Naive thymus-derived CD4-positive, alpha-beta T cell (primary cell): ENCODE measurements at regions not wholly inside any gene's neighbourhood (a gene's known extent, or its start where the extent isn't known, plus 50 kb on each side); places are given as distances from the start of the nearest gene placed in this dataset.

Experiments used
- ATAC-seq: fragments of 150-1000 bp; cut with Tn5 transposase; 2 replicates; pipeline ENCODE4 v1.10.0; 2021; ENCODE audit warnings: mild to moderate bottlenecking, moderate library complexity
- CTCF ChIA-PET: fragments of 350-600 bp; sonication (Branson Sonifier 250); formaldehyde crosslinking; loops from one replicate; lab custom pipeline; 2021; ENCODE audit warnings: antibody characterized with exemption; lab: Charles Lee
- POLR2A ChIA-PET: fragments of 350-600 bp; sonication (Branson Sonifier 250); formaldehyde crosslinking; loops from one replicate; lab custom pipeline; 2021; ENCODE audit warnings: antibody characterized with exemption, inconsistent platforms; lab: Charles Lee
- DNase-seq, 9 donors: peaks; one replicate each; pipeline versions ENCODE4 v3.0.0 to v3.0.0-alpha.2; 2020 to 2022; ENCODE audit warnings: mixed read lengths in 1 of 9
- H3K27ac ChIP-seq: one replicate; pipeline ENCODE4 v1.7.0; 2013; ENCODE audit warnings: mild to moderate bottlenecking, low read depth, low read length, moderate library complexity
- H3K27me3 ChIP-seq, 2 donors: one replicate each; pipeline ENCODE4 v1.7.0; 2013; ENCODE audit warnings: low read length in 2 of 2, mild to moderate bottlenecking in 2 of 2, moderate library complexity in 2 of 2; ENCODE audit not compliant: control insufficient read depth in 2 of 2, insufficient read depth in 2 of 2
- H3K36me3 ChIP-seq, 3 experiments: 1 replicate in 2 of 3; 2 replicates in 1 of 3; pipeline ENCODE4 v1.7.0; 2013; ENCODE audit warnings: low read length in 3 of 3, mild to moderate bottlenecking in 3 of 3, moderate library complexity in 1 of 3; ENCODE audit not compliant: insufficient read depth in 3 of 3, control insufficient read depth in 2 of 3
- H3K4me1 ChIP-seq, 2 donors: one replicate each; pipeline ENCODE4 v1.7.0; 2013; ENCODE audit warnings: low read length in 2 of 2, mild to moderate bottlenecking in 2 of 2, moderate library complexity in 1 of 2; ENCODE audit not compliant: control insufficient read depth in 2 of 2, insufficient read depth in 2 of 2
- H3K4me3 ChIP-seq: 2 replicates; pipeline ENCODE4 v1.7.0; 2013; ENCODE audit warnings: mild to moderate bottlenecking, low read length
- H3K9me3 ChIP-seq, 3 experiments: 1 replicate in 2 of 3; 2 replicates in 1 of 3; pipeline ENCODE4 v1.7.0; 2013; ENCODE audit warnings: low read length in 3 of 3; ENCODE audit not compliant: control insufficient read depth in 2 of 3
- H3K27ac Mint-ChIP-seq, 9 donors: one replicate each; pipeline ENCODE4 v1.8.0; 2020 to 2022; ENCODE audit warnings: mixed read lengths in 9 of 9, mild to moderate bottlenecking in 8 of 9, moderate library complexity in 5 of 9, inconsistent platforms in 2 of 9
- H3K27me3 Mint-ChIP-seq, 5 donors: one replicate each; pipeline ENCODE4 v1.8.0; 2021 to 2022; ENCODE audit warnings: mixed read lengths in 5 of 5, mild to moderate bottlenecking in 1 of 5
- H3K36me3 Mint-ChIP-seq, 5 donors: one replicate each; pipeline ENCODE4 v1.8.0; 2020 to 2022; ENCODE audit warnings: mixed read lengths in 5 of 5, mild to moderate bottlenecking in 3 of 5, inconsistent platforms in 1 of 5
- H3K4me1 Mint-ChIP-seq, 7 donors: one replicate each; pipeline ENCODE4 v1.8.0; 2020 to 2022; ENCODE audit warnings: mixed read lengths in 7 of 7, mild to moderate bottlenecking in 3 of 7, inconsistent platforms in 1 of 7
- H3K4me3 Mint-ChIP-seq, 10 donors: one replicate each; pipeline ENCODE4 v1.8.0; 2020 to 2022; ENCODE audit warnings: mild to moderate bottlenecking in 10 of 10, mixed read lengths in 10 of 10, moderate library complexity in 6 of 10, inconsistent platforms in 2 of 10
- H3K9me3 Mint-ChIP-seq, 11 donors: one replicate each; pipeline ENCODE4 v1.8.0; 2020 to 2022; ENCODE audit warnings: mixed read lengths in 11 of 11, mild to moderate bottlenecking in 4 of 11, inconsistent platforms in 1 of 11, moderate library complexity in 1 of 11
- intact Hi-C, 2 donors: fragments of 100-400 bp; cut with micrococcal nuclease; formaldehyde crosslinking; loops; one replicate each; pipeline ENCODE4 v1.15.1; 2023

- Histone ChIP-seq H3K27ac (no peak overlapping the region), H3K36me3 (no peaks in the 10 kb centered on the region), H3K4me3 (no peak overlapping the region), H3K9me3 (no peaks in the 10 kb centered on the region), H3K27me3 (no peaks in the 10 kb centered on the region), H3K4me1 (no peaks in the 10 kb centered on the region)
- intact Hi-C loops: no loop called here
- DNase-seq: no peak
- ChIA-PET CTCF (interaction anchor here (0.8 kb wide), 1 partner anchor 8 kb away, joined by 3 read pairs; no protein-coding TSS in a partner anchor), POLR2A (no interaction called here)
- H3K36me3 Mint-ChIP-seq: no peaks in the 10 kb centered on the region
- no peak overlapping the region for H3K27ac Mint-ChIP-seq
- no peak for ATAC-seq
- peaks cover 0 to 9% (median 0%) of the 10 kb centered on the region in 11 donors for H3K9me3 Mint-ChIP-seq
- no peak overlapping the region for H3K4me3 Mint-ChIP-seq
- H3K4me1 Mint-ChIP-seq: no peaks in the 10 kb centered on the region
- peaks cover 7 to 35% (median 18%) of the 10 kb centered on the region in 5 donors for H3K27me3 Mint-ChIP-seq
Observed at GRCh38 chr2:234670052-234670451, 173.2 kb upstream of the ARL4C start.

- CTCF ChIA-PET: interaction anchor here (0.8 kb wide), 1 partner anchor 9 kb away, joined by 3 read pairs; no protein-coding TSS in a partner anchor
- no peaks in the 10 kb centered on the region for H3K4me1 Mint-ChIP-seq
- H3K4me3 Mint-ChIP-seq: no peak overlapping the region
- ATAC-seq (no peak), DNase-seq (no peak)
- peaks cover 0 to 11% (median 0%) of the 10 kb centered on the region in 11 donors for H3K9me3 Mint-ChIP-seq
- Histone ChIP-seq H3K27ac (no peak overlapping the region), H3K27me3 (no peaks in the 10 kb centered on the region), H3K9me3 (no peaks in the 10 kb centered on the region), H3K4me3 (no peak overlapping the region), H3K4me1 (no peaks in the 10 kb centered on the region), H3K36me3 (no peaks in the 10 kb centered on the region)
- no peak overlapping the region for H3K27ac Mint-ChIP-seq
- no peaks in the 10 kb centered on the region for H3K36me3 Mint-ChIP-seq
- POLR2A ChIA-PET: no interaction called here
- intact Hi-C loops: no loop called here
- H3K27me3 Mint-ChIP-seq: peaks cover 7 to 35% (median 18%) of the 10 kb centered on the region in 5 donors
Observed at GRCh38 chr2:234669621-234670020, 172.7 kb upstream of the ARL4C start.

- POLR2A ChIA-PET: interaction anchor here (0.7 kb wide), 1 partner anchor 8 kb away, joined by 3 read pairs; no protein-coding TSS in a partner anchor
- peak overlapping the region in 1 of 9 donors; percentile 6 for H3K27ac Mint-ChIP-seq
Observed at GRCh38 chr2:234669001-234669400, 172.1 kb upstream of the ARL4C start.

GRCh38 chr2:234666911-234667310 is 170.0 kb upstream of the ARL4C start:
- ATAC-seq: no peak
- peaks cover 0 to 3% (median 0%) of the 10 kb centered on the region in 5 donors for H3K36me3 Mint-ChIP-seq
- CTCF ChIA-PET: no interaction called here

More at GRCh38 chr2:234669001-234669400, 172.1 kb upstream of the ARL4C start:
- Mint-ChIP-seq H3K27me3 (peaks cover 5 to 30% (median 14%) of the 10 kb centered on the region in 5 donors), H3K4me1 (no peaks in the 10 kb centered on the region), H3K9me3 (peaks cover 0 to 15% (median 4%) of the 10 kb centered on the region in 11 donors), H3K4me3 (no peak overlapping the region), H3K36me3 (no peaks in the 10 kb centered on the region)
- intact Hi-C loops: no loop called here
- H3K4me3 ChIP-seq: no peak overlapping the region
- CTCF ChIA-PET: no interaction called here
- ATAC-seq (no peak), DNase-seq (no peak)
- no peaks in the 10 kb centered on the region for H3K9me3 ChIP-seq
- no peak overlapping the region for H3K27ac ChIP-seq
- H3K4me1 ChIP-seq: no peaks in the 10 kb centered on the region
- no peaks in the 10 kb centered on the region for H3K36me3 ChIP-seq
- no peaks in the 10 kb centered on the region for H3K27me3 ChIP-seq

GRCh38 chr2:234665304-234665703 is 168.4 kb upstream of the ARL4C start:
- Histone ChIP-seq H3K27ac (no peak overlapping the region), H3K9me3 (no peaks in the 10 kb centered on the region), H3K4me1 (no peaks in the 10 kb centered on the region), H3K4me3 (no peak overlapping the region), H3K36me3 (no peaks in the 10 kb centered on the region), H3K27me3 (no peaks in the 10 kb centered on the region)
- no peaks in the 10 kb centered on the region for H3K4me1 Mint-ChIP-seq
- intact Hi-C loops: no loop called here
- ChIA-PET CTCF (no interaction called here), POLR2A (no interaction called here)
- H3K27ac Mint-ChIP-seq: no peak overlapping the region
- H3K9me3 Mint-ChIP-seq: peaks cover 0 to 23% (median 10%) of the 10 kb centered on the region in 11 donors
- no peak overlapping the region for H3K4me3 Mint-ChIP-seq
- H3K27me3 Mint-ChIP-seq: peaks cover 3 to 21% (median 14%) of the 10 kb centered on the region in 5 donors
- DNase-seq (no peak), ATAC-seq (no peak)
- H3K36me3 Mint-ChIP-seq: peaks cover 0 to 3% (median 0%) of the 10 kb centered on the region in 5 donors

More at GRCh38 chr2:234666911-234667310, 170.0 kb upstream of the ARL4C start:
- no peak for DNase-seq
- Histone ChIP-seq H3K9me3 (no peaks in the 10 kb centered on the region), H3K27me3 (no peaks in the 10 kb centered on the region), H3K4me3 (no peak overlapping the region), H3K4me1 (no peaks in the 10 kb centered on the region), H3K27ac (no peak overlapping the region), H3K36me3 (no peaks in the 10 kb centered on the region)
- H3K9me3 Mint-ChIP-seq: peaks cover 0 to 23% (median 10%) of the 10 kb centered on the region in 11 donors
- no peaks in the 10 kb centered on the region for H3K4me1 Mint-ChIP-seq
- POLR2A ChIA-PET: no interaction called here
- H3K4me3 Mint-ChIP-seq: no peak overlapping the region
- intact Hi-C loops: no loop called here
- H3K27ac Mint-ChIP-seq: no peak overlapping the region
- peaks cover 3 to 21% (median 9%) of the 10 kb centered on the region in 5 donors for H3K27me3 Mint-ChIP-seq

- H3K4me3 Mint-ChIP-seq: no peak overlapping the region
- no peaks in the 10 kb centered on the region for H3K4me1 Mint-ChIP-seq
- peaks cover 0 to 3% (median 0%) of the 10 kb centered on the region in 5 donors for H3K36me3 Mint-ChIP-seq
- ChIA-PET POLR2A (no interaction called here), CTCF (no interaction called here)
- no peaks in the 10 kb centered on the region for H3K9me3 ChIP-seq
- peaks cover 0 to 25% (median 19%) of the 10 kb centered on the region in 5 donors for H3K27me3 Mint-ChIP-seq
- no peaks in the 10 kb centered on the region for H3K4me1 ChIP-seq
- ATAC-seq (no peak), DNase-seq (no peak)
- H3K9me3 Mint-ChIP-seq: peaks cover 2 to 33% (median 11%) of the 10 kb centered on the region in 11 donors
- H3K27ac ChIP-seq: no peak overlapping the region
- intact Hi-C loops: no loop called here
- H3K27me3 ChIP-seq: no peaks in the 10 kb centered on the region
- H3K36me3 ChIP-seq: no peaks in the 10 kb centered on the region
- no peak overlapping the region for H3K4me3 ChIP-seq
- H3K27ac Mint-ChIP-seq: no peak overlapping the region
Observed at GRCh38 chr2:234661849-234662248, 165.0 kb upstream of the ARL4C start.

GRCh38 chr2:234661175-234661574 is 164.3 kb upstream of the ARL4C start:
- POLR2A ChIA-PET: no interaction called here

More at GRCh38 chr2:234661175-234661574, 164.3 kb upstream of the ARL4C start:
- Mint-ChIP-seq H3K4me1 (no peaks in the 10 kb centered on the region), H3K27ac (no peak overlapping the region), H3K4me3 (no peak overlapping the region), H3K27me3 (peaks cover 0 to 21% (median 19%) of the 10 kb centered on the region in 5 donors), H3K36me3 (peaks cover 0 to 3% (median 0%) of the 10 kb centered on the region in 5 donors), H3K9me3 (peaks cover 2 to 33% (median 11%) of the 10 kb centered on the region in 11 donors)
- H3K27ac ChIP-seq: no peak overlapping the region
- ATAC-seq (no peak), DNase-seq (no peak)
- CTCF ChIA-PET: no interaction called here
- H3K9me3 ChIP-seq: no peaks in the 10 kb centered on the region
- no peak overlapping the region for H3K4me3 ChIP-seq
- intact Hi-C loops: no loop called here
- H3K36me3 ChIP-seq: no peaks in the 10 kb centered on the region
- H3K27me3 ChIP-seq: no peaks in the 10 kb centered on the region
- H3K4me1 ChIP-seq: no peaks in the 10 kb centered on the region
